Bronchial epithelial cell (primary cell): ENCODE measurements at regions not wholly inside any gene's neighbourhood (a gene's known extent, or its start where the extent isn't known, plus 50 kb on each side); places are given as distances from the start of the nearest gene placed in this dataset.

ENCODE experiments used
- DNase-seq: peaks from one replicate; pipeline ENCODE4 v3.0.0-alpha.2; 2010; ENCODE audit warnings: low read depth
- FAIRE-seq: peaks from 2 replicates; lab custom pipeline; 2011; peaks lifted over from hg19 to GRCh38; lab: Jason Lieb, UNC
- H3K27me3 ChIP-seq: 2 replicates; pipeline ENCODE4 v1.5.1; 2011; ENCODE audit warnings: low read length; ENCODE audit not compliant: control insufficient read depth, insufficient read depth
- H3K36me3 ChIP-seq: 2 replicates; pipeline ENCODE4 v1.5.1; 2011; ENCODE audit warnings: low read length; ENCODE audit not compliant: control insufficient read depth, insufficient read depth
- H3K4me3 ChIP-seq: 2 replicates; pipeline ENCODE4 v1.5.1; 2011; ENCODE audit warnings: mild to moderate bottlenecking, low read depth, low read length, control low read depth
- CTCF ChIP-seq: IDR thresholded peaks from 2 replicates; pipeline ENCODE4 v1.5.1; 2011; ENCODE audit warnings: mild to moderate bottlenecking, moderate library complexity, low read length, control low read depth, inconsistent platforms; ENCODE audit not compliant: insufficient read depth, severe bottlenecking

- Histone ChIP-seq H3K27me3 (no peaks in the 10 kb centered on the region), H3K4me3 (no peak overlapping the region), H3K36me3 (no peaks in the 10 kb centered on the region)
- DNase-seq (no peak), FAIRE-seq (no peak)
- no peak for TF ChIP-seq CTCF
These were observed 572.7 kb downstream of the CAAP1 start for GRCh38 chr9:26319859-26320258.

GRCh38 chr9:26313108-26313507 is 579.5 kb downstream of the CAAP1 start:
- Histone ChIP-seq H3K36me3 (no peaks in the 10 kb centered on the region), H3K4me3 (no peak overlapping the region), H3K27me3 (no peaks in the 10 kb centered on the region)
- FAIRE-seq (no peak), DNase-seq (no peak)
- TF ChIP-seq CTCF: no peak

- FAIRE-seq (no peak), DNase-seq (no peak)
- TF ChIP-seq CTCF: no peak
- Histone ChIP-seq H3K4me3 (no peak overlapping the region), H3K36me3 (no peaks in the 10 kb centered on the region), H3K27me3 (no peaks in the 10 kb centered on the region)
These were observed 581.1 kb downstream of the CAAP1 start for GRCh38 chr9:26311463-26311995.

GRCh38 chr9:26310294-26310693 is 582.3 kb downstream of the CAAP1 start:
- Histone ChIP-seq H3K4me3 (no peak overlapping the region), H3K36me3 (no peaks in the 10 kb centered on the region), H3K27me3 (no peaks in the 10 kb centered on the region)
- no peak for DNase-seq
- FAIRE-seq: no peak
- TF ChIP-seq CTCF: no peak

- no peaks in the 10 kb centered on the region for H3K27me3 ChIP-seq
- FAIRE-seq: no peak
These were observed 584.3 kb downstream of the CAAP1 start for GRCh38 chr9:26308328-26308727.

More at GRCh38 chr9:26308328-26308727, 584.3 kb downstream of the CAAP1 start:
- Histone ChIP-seq H3K4me3 (no peak overlapping the region), H3K36me3 (no peaks in the 10 kb centered on the region)
- TF ChIP-seq CTCF: no peak
- peak; percentile 3 for DNase-seq
